D721Med (cell line): ENCODE measurements at regions not wholly inside any gene's neighbourhood (a gene's known extent, or its start where the extent isn't known, plus 50 kb on each side); places are given as distances from the start of the nearest gene placed in this dataset.

Source experiments
- DNase-seq: peaks from one replicate; pipeline ENCODE4 v3.0.0; 2011; ENCODE audit warnings: low spot score; ENCODE audit not compliant: insufficient read length
- FAIRE-seq: peaks from 2 replicates; lab custom pipeline; 2011; peaks lifted over from hg19 to GRCh38; lab: Jason Lieb, UNC
- TF ChIP-seq, protein P1 (sequence below): IDR thresholded peaks from 2 replicates; pipeline ENCODE4 v1.5.1; 2012; ENCODE audit warnings: mild to moderate bottlenecking, control low read depth; ENCODE audit not compliant: insufficient read depth; ENCODE audit errors: missing control alignments

DNA sequence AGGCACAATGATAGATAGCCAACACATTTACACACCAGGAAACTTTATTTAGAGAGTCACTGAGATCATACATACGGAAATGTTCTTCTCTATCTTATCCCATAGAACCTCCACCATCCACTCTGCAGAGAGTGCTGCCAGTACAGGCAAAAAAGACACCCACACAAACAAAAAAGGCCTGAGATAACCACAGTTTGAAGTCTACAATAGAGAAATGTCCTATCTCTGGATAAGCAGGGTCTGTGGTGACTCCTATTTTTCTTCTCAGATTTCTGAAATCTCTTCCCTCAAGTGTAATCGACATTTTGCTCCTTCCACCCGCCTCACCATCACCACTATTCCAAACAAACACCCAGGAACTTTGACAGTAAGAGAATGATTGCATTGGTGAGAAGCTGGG, 413.9 kb upstream of the NR2F2 start:
- FAIRE-seq (no peak), DNase-seq (no peak)
- TF ChIP-seq, protein P1, sequence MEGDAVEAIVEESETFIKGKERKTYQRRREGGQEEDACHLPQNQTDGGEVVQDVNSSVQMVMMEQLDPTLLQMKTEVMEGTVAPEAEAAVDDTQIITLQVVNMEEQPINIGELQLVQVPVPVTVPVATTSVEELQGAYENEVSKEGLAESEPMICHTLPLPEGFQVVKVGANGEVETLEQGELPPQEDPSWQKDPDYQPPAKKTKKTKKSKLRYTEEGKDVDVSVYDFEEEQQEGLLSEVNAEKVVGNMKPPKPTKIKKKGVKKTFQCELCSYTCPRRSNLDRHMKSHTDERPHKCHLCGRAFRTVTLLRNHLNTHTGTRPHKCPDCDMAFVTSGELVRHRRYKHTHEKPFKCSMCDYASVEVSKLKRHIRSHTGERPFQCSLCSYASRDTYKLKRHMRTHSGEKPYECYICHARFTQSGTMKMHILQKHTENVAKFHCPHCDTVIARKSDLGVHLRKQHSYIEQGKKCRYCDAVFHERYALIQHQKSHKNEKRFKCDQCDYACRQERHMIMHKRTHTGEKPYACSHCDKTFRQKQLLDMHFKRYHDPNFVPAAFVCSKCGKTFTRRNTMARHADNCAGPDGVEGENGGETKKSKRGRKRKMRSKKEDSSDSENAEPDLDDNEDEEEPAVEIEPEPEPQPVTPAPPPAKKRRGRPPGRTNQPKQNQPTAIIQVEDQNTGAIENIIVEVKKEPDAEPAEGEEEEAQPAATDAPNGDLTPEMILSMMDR, result no peak

DNA sequence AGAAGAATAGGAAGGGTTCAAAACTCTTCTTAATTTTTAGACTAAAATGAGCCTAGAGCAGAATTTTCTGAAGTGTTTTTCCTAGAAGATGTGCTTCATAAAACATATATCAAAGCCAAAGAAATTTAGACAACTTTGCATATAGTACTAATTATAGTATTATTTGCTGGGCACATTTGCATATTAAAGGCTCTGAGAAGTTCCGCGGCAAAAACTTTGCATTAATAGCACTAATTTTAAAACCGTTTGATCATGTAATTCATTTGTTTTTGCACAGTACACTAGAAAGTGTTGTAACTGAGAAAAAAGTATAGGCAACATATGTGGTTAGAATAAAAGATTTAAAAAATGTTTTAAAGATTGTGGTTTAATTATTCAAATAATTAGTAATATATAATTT, 412.0 kb upstream of the NR2F2 start:
- DNase-seq, result no peak
- TF ChIP-seq, protein P1, result no peak
- FAIRE-seq, result no peak

DNA sequence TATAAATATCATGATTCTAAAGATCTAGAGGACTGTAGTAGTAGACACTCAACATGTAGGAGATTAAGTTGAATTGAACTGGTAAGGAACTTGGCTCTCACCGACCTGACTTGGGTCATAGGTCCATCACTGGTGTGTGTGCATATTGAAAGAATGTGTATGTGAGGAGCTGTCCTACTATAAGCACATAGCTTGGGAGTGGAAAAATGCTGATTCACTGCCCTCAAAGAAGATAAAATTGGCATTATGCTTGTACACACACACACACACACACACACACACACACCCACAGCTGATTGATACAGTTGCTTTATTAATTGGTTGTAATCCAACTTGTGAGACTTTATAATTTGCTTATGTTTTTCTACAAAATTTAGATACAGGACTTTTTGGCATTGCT, 411.0 kb upstream of the NR2F2 start:
- DNase-seq, result no peak
- TF ChIP-seq, protein P1, result no peak
- FAIRE-seq, result no peak

DNA sequence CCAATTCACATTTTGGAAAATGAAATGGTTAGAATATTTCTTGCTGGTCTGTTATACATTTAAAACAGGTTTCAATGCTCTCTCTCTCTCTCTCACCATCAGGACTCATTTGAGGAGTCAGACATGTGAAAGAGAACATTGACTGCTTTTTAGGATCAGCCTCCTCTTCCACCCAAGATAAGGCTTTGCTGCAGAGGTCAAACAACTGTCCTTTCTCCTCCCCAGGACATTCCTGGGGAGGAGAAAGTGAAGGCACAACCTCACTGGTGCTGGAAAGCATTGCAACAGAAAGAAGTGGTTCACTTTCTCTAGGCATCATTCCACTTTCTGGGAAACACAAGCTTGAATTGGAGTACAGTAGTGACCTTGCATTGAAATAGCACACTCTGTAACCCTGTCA, 409.1 kb upstream of the NR2F2 start:
- TF ChIP-seq, protein P1, result no peak
- DNase-seq (no peak), FAIRE-seq (no peak)

- DNase-seq, result no peak
Measured at GRCh38 chr15:95922431-95922830, 408.1 kb upstream of the NR2F2 start.

GRCh38 chr15:95923792-95924191, 406.7 kb upstream of the NR2F2 start:
- no peak for FAIRE-seq
- TF ChIP-seq, protein P1, result no peak
- DNase-seq, result no peak

More at GRCh38 chr15:95922431-95922830, 408.1 kb upstream of the NR2F2 start:
- TF ChIP-seq, protein P1, result no peak
- FAIRE-seq, result no peak

DNA sequence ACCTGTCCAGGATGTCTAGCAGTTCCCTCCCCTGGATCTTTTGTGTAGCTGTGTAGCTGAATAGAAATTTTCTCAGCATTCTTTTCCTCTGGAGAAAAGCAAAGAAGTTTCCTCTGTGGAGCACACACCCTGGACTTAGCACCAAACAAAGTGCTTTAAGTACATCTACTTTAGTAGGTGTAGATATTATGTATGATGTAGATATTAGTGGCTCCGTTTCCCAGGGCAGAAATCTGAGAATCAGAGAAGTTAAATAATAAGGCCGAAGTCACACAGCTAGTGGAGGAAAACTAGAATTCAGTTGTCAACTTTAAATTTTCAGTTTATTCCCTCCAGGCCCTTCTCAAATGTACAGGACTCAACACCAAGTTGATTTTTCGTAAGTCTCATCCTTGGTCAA, 401.7 kb upstream of the NR2F2 start:
- DNase-seq (no peak), FAIRE-seq (no peak)
- TF ChIP-seq, protein P1, result no peak
